IMR-90 (cell line): ENCODE measurements at regions not wholly inside any gene's neighbourhood (a gene's known extent, or its start where the extent isn't known, plus 50 kb on each side); places are given as distances from the start of the nearest gene placed in this dataset.

Source experiments
- ATAC-seq: fragments of 200-7000 bp; cut with Tn5 transposase; 2 replicates; pipeline ENCODE4 v1.9.1; 2020; ENCODE audit warnings: low read depth, mild to moderate bottlenecking, moderate library complexity
- BruUV-seq: library from RNA; stranded (reverse); fragments of 400-500 nt; replicated peaks from 2 replicates; lab custom pipeline; 2021; lab: Mats Ljungman, UMichigan
- CTCF ChIA-PET: fragments of 300-600 bp; formaldehyde crosslinking; extraction: SDS; loops from one replicate; lab custom pipeline; 2021; ENCODE audit warnings: antibody characterized with exemption; lab: Yijun Ruan, JAX
- POLR2A ChIA-PET: fragments of 300-600 bp; sonication (Branson Sonifier 250); formaldehyde crosslinking; loops from one replicate; lab custom pipeline; 2022; ENCODE audit warnings: antibody characterized with exemption; ENCODE audit not compliant: unreplicated experiment; lab: Charles Lee
- DNase-seq: peaks from one replicate; pipeline ENCODE4 v3.0.0; 2013
- H2AFZ ChIP-seq: replicated peaks from 2 replicates; pipeline ENCODE3; 2013; ENCODE audit warnings: low read length, mild to moderate bottlenecking; ENCODE audit not compliant: poor library complexity
- H2AK5ac ChIP-seq: 2 replicates; pipeline ENCODE4 v1.6.1; 2013; ENCODE audit warnings: low read depth, low read length, inconsistent platforms
- H2AK9ac ChIP-seq: replicated peaks from 2 replicates; pipeline ENCODE3; 2013; ENCODE audit warnings: mild to moderate bottlenecking, low read depth, low read length, moderate library complexity; ENCODE audit not compliant: poor library complexity
- H2BK120ac ChIP-seq: 2 replicates; pipeline ENCODE4 v1.6.1; 2013; ENCODE audit warnings: low read depth, low read length, inconsistent platforms
- H2BK15ac ChIP-seq: 3 replicates; pipeline ENCODE4 v1.6.1; 2013; ENCODE audit warnings: low read depth, low read length, inconsistent platforms
- H2BK20ac ChIP-seq: 2 replicates; pipeline ENCODE4 v1.6.1; 2013; ENCODE audit warnings: low read depth, mild to moderate bottlenecking, inconsistent platforms, low read length, moderate library complexity
- H2BK5ac ChIP-seq: 2 replicates; pipeline ENCODE4 v1.6.1; 2013; ENCODE audit warnings: mild to moderate bottlenecking, low read depth, low read length, inconsistent platforms; ENCODE audit not compliant: poor library complexity, severe bottlenecking
- H3K14ac ChIP-seq: replicated peaks from 2 replicates; pipeline ENCODE4 v1.6.1; 2013; ENCODE audit warnings: low read depth, low read length, inconsistent platforms
- H3K18ac ChIP-seq: 2 replicates; pipeline ENCODE4 v1.6.1; 2013; ENCODE audit warnings: low read depth, low read length, control low read depth
- H3K23ac ChIP-seq: 2 replicates; pipeline ENCODE4 v1.6.1; 2013; ENCODE audit warnings: low read depth, low read length, inconsistent platforms
- H3K27ac ChIP-seq: 2 replicates; pipeline ENCODE4 v1.5.1; 2013; ENCODE audit warnings: mild to moderate bottlenecking, control low read depth, low read length; ENCODE audit not compliant: insufficient read depth
- H3K27me3 ChIP-seq: 2 replicates; pipeline ENCODE4 v1.6.1; 2013; ENCODE audit warnings: low read length; ENCODE audit not compliant: control insufficient read depth, insufficient read depth
- H3K36me3 ChIP-seq: 2 replicates; pipeline ENCODE4 v1.6.1; 2013; ENCODE audit warnings: low read length, mixed read lengths; ENCODE audit not compliant: control insufficient read depth, insufficient read depth
- H3K4ac ChIP-seq: 2 replicates; pipeline ENCODE4 v1.6.1; 2013; ENCODE audit warnings: low read depth, low read length, inconsistent platforms
- H3K4me1 ChIP-seq: 2 replicates; pipeline ENCODE4 v1.6.1; 2013; ENCODE audit warnings: low read length, mixed read lengths; ENCODE audit not compliant: control insufficient read depth, insufficient read depth
- H3K4me2 ChIP-seq: 2 replicates; pipeline ENCODE4 v1.6.1; 2013; ENCODE audit warnings: low read depth, mild to moderate bottlenecking, control low read depth, low read length, moderate library complexity
- H3K4me3 ChIP-seq: 2 replicates; pipeline ENCODE4 v1.5.1; 2013; ENCODE audit warnings: low read depth, mild to moderate bottlenecking, control low read depth, low read length, moderate library complexity; ENCODE audit not compliant: insufficient read depth
- H3K56ac ChIP-seq: 2 replicates; pipeline ENCODE4 v1.6.1; 2013; ENCODE audit warnings: low read length, inconsistent platforms; ENCODE audit not compliant: insufficient read depth; ENCODE audit errors: extremely low read depth
- H3K79me1 ChIP-seq, 2 experiments: 2 replicates each; pipeline ENCODE4 v1.6.1; 2013; ENCODE audit warnings: low read length in 2 of 2, inconsistent platforms in 1 of 2, low read depth in 1 of 2
- H3K9ac ChIP-seq: 2 replicates; pipeline ENCODE4 v1.6.1; 2013; ENCODE audit warnings: low read depth, low read length, control low read depth
- H3K9me1 ChIP-seq: 2 replicates; pipeline ENCODE4 v1.6.1; 2013; ENCODE audit warnings: low read length, inconsistent platforms; ENCODE audit not compliant: insufficient read depth
- H3K9me3 ChIP-seq: 2 replicates; pipeline ENCODE4 v1.6.1; 2013; ENCODE audit warnings: low read length; ENCODE audit not compliant: control insufficient read depth, insufficient read depth
- H4K20me1 ChIP-seq: 2 replicates; pipeline ENCODE4 v1.6.1; 2013; ENCODE audit warnings: low read length, inconsistent platforms; ENCODE audit not compliant: insufficient read depth
- H4K5ac ChIP-seq: 2 replicates; pipeline ENCODE4 v1.6.1; 2013; ENCODE audit warnings: mild to moderate bottlenecking, low read depth, low read length, control low read depth
- H4K8ac ChIP-seq, 2 experiments: 2 replicates each; pipeline ENCODE4 v1.6.1; 2013; ENCODE audit warnings: low read depth in 2 of 2, low read length in 2 of 2, control low read depth in 1 of 2, inconsistent platforms in 1 of 2
- H4K91ac ChIP-seq: 2 replicates; pipeline ENCODE4 v1.6.1; 2013; ENCODE audit warnings: low read depth, low read length, inconsistent platforms; ENCODE audit not compliant: insufficient read depth
- MXI1 ChIP-seq: IDR thresholded peaks from 2 replicates; pipeline ENCODE4 v1.6.1; 2012; ENCODE audit warnings: low read depth, mild to moderate bottlenecking, low read length, moderate library complexity, borderline replicate concordance
- WGBS, 2 experiments: methylation state at CpG; one replicate each; pipeline versions ENCODE4 v1.1.5 to v1.1.7; 2013; ENCODE audit warnings: missing lambda C conversion rate in 2 of 2; ENCODE audit not compliant: insufficient read length in 1 of 2; ENCODE audit errors: extremely low coverage in 2 of 2; 5-methylcytosine and 5-hydroxymethylcytosine counted together
- dilution Hi-C: fragments of 300-500 bp; cut with HindIII; formaldehyde crosslinking; loops from one replicate; pipeline ENCODE4 v1.14.3; 2018; ENCODE audit warnings: low sequenced_read_pairs; ENCODE audit not compliant: unreplicated experiment
- in situ Hi-C: fragments of 300-500 bp; cut with MboI; formaldehyde crosslinking; loops from 3 replicates; pipeline ENCODE4 v1.14.3; 2019; ENCODE audit warnings: low sequenced_read_pairs, inconsistent platforms, mixed read lengths
- intact Hi-C: fragments of 100-400 bp; cut with micrococcal nuclease; formaldehyde crosslinking; loops from 2 replicates; pipeline ENCODE4 v1.10.0; 2022

GRCh38 chr7:86918245-86918644 lies 141.2 kb downstream of the ELAPOR2 start:
- Histone ChIP-seq H2BK15ac (no peak overlapping the region), H3K18ac (no peak overlapping the region), H2BK20ac (no peak overlapping the region), H3K56ac (no peak overlapping the region), H3K79me1 (no peaks in the 10 kb centered on the region), H3K27ac (no peak overlapping the region), H2BK5ac (no peak overlapping the region), H2AK9ac (no peak overlapping the region), H3K27me3 (no peaks in the 10 kb centered on the region), H4K5ac (no peak overlapping the region), H4K8ac (no peak overlapping the region), H3K4ac (no peak overlapping the region), H3K9ac (no peak overlapping the region), H3K4me3 (no peak overlapping the region), H4K91ac (no peak overlapping the region), H4K20me1 (no peaks in the 10 kb centered on the region), H2AFZ (no peak overlapping the region), H2AK5ac (no peak overlapping the region), H3K14ac (no peak overlapping the region), H3K9me1 (no peaks in the 10 kb centered on the region), H3K36me3 (no peaks in the 10 kb centered on the region), H3K4me1 (no peaks in the 10 kb centered on the region), H3K9me3 (no peaks in the 10 kb centered on the region), H2BK120ac (no peak overlapping the region), H3K4me2 (no peak overlapping the region), H3K23ac (no peak overlapping the region)
- intact Hi-C loops, result no loop called here
- WGBS, 2 experiments, result no CpG with 5 or more reads among the region's 3 CpGs
- no peak for TF ChIP-seq MXI1
- dilution Hi-C loops, result no loop called here
- ATAC-seq (no peak), DNase-seq (no peak)
- in situ Hi-C loops, result no loop called here
- POLR2A ChIA-PET, result no interaction called here
- CTCF ChIA-PET, result interaction anchor here (0.7 kb wide), 1 partner anchor 48 kb away, joined by 8 read pairs; no protein-coding TSS in a partner anchor
- BruUV-seq, result no TSS peak
